GM13976 (cell line): ENCODE measurements at regions not wholly inside any gene's neighbourhood (a gene's known extent, or its start where the extent isn't known, plus 50 kb on each side); places are given as distances from the start of the nearest gene placed in this dataset.
"Not testable (repeated sequence)": the region's sequence is repeated elsewhere in the genome, so short reads cannot be mapped to it uniquely, and the experiment has no call there.

Experiments used
- DNase-seq: peaks from one replicate; pipeline ENCODE4 v3.0.0; 2012; ENCODE audit warnings: low spot score
- in situ Hi-C: fragments of 300-500 bp; cut with MboI; formaldehyde crosslinking; loops from one replicate; pipeline ENCODE4 v1.12.0; 2022; ENCODE audit warnings: low sequenced_read_pairs, mixed read lengths, inconsistent platforms; ENCODE audit not compliant: unreplicated experiment
- TF ChIP-seq, protein P1 (sequence below): IDR thresholded peaks from 2 replicates; pipeline ENCODE4 v1.5.1; 2012; ENCODE audit warnings: borderline replicate concordance, mild to moderate bottlenecking; ENCODE audit not compliant: insufficient read depth; ENCODE audit errors: extremely low read depth, missing control alignments, control extremely low read depth

DNA sequence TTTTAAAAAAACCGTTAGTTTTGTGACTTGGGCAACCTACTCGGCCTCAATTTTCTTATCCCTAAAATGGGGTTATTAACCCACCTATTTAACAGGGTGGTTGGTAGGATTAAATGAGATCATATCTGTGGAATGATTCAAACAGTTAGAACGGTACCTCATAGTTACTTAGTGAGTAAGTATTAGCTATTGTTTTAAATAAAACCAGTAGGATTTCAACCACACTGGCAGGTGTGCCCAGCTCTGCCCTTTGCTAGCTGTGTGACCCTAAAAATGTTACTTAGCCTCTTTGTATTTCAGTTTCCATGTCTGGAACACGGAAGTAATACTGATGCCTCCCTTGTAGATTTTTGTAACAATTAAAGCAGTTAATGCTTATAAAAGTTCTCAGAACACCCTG, 225.8 kb upstream of the SPRY1 start:
- in situ Hi-C loops: no loop called here
- TF ChIP-seq, protein P1, sequence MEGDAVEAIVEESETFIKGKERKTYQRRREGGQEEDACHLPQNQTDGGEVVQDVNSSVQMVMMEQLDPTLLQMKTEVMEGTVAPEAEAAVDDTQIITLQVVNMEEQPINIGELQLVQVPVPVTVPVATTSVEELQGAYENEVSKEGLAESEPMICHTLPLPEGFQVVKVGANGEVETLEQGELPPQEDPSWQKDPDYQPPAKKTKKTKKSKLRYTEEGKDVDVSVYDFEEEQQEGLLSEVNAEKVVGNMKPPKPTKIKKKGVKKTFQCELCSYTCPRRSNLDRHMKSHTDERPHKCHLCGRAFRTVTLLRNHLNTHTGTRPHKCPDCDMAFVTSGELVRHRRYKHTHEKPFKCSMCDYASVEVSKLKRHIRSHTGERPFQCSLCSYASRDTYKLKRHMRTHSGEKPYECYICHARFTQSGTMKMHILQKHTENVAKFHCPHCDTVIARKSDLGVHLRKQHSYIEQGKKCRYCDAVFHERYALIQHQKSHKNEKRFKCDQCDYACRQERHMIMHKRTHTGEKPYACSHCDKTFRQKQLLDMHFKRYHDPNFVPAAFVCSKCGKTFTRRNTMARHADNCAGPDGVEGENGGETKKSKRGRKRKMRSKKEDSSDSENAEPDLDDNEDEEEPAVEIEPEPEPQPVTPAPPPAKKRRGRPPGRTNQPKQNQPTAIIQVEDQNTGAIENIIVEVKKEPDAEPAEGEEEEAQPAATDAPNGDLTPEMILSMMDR: no peak
- DNase-seq: no peak

DNA sequence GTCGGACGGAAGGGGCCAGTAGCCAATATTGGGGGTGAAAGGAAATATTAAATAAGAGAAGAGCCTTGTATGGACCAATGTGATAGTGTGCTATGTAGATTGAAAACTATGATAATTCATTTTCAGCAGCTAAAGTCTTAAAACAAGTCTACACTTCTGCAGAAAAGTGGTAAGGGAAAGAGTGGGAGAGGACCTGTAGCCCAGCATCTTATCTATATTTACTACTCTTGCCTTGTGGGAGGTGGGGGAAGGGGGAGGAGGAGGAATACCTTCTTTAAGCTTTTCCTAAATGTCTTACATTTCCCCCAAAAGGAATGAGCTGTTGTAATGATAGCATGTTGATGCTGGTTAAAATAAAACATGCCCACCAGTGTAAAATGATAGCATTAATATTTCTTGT, 220.0 kb upstream of the SPRY1 start:
- TF ChIP-seq, protein P1: no peak
- no peak for DNase-seq
- in situ Hi-C loops: no loop called here

DNA sequence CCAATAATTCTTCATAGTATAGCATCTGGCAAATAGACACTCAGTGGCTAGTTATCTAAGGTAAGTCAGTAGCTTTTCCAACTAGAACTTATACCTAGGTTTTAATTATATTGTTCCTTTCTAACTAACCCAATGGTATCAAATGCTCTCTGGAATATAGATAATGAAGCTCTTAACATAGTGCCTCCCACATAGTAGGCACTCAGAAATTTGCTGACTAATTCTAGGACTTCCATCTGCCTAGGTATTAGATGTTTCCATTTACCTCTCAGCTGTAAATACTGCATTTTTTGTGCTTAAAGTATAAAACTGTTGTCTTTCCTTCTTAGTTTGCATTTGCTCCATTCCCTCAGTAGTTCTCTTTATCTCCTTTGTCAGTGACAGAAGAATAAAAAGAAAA, 214.3 kb upstream of the SPRY1 start:
- TF ChIP-seq, protein P1: no peak
- DNase-seq: no peak
- in situ Hi-C loops: no loop called here

DNA sequence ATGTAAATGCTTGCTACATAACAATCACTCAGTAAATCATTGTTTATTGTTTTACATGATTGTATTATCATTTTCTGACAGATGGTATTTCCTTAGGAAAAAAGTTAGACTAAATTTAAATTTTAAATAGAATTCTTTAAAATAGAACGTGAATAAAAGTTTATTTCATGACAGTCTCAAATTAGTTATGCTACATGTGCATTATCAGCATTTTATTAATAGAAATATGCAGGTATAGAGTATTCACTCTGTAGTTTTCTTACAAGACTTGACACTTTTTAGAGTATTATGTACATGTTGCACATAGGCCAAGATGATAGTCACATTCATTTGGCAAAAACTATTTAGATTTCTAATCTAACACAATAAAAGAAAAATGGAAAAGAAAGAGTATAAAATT, 213.3 kb upstream of the SPRY1 start:
- in situ Hi-C loops: no loop called here
- TF ChIP-seq, protein P1: no peak
- no peak for DNase-seq

DNA sequence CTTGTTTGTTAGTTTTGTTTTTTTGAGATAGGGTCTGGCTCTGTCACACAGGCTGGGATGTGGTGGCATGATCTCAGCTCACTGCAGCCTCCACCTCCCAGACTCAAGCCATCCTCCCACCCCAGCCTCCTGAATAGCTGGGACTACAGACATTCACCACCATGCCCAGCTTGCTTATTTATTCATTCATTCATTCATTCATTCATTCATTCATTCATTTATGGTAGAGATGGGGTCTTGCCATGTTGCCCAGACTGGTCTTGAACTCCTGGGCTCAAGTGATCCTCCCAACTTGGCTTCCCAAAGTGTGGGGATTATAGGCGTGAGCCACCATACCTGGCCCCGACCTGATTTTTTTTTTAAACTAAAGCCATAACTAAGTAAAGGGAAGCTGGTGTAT, 212.8 kb upstream of the SPRY1 start:
- DNase-seq, in situ Hi-C loops: not testable (repeated sequence)

DNA sequence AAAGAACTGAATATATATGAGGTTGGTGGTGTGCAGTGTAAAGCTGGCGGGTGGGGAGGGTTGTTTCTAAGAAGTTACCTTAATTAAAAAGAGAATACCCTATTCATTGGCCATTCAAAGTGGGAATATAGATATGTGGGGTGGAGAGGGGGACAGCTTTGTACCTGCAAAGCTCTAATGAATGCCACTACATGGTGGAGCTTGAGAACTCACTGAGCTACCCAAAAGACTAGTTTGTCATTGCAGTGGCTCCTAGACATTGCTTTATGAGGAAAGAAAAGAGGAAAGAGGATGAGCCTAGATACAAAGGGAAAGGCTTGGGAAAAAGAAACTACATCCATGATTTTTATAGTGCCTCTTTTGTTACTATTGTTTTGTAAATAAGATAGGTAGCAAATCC, 209.9 kb upstream of the SPRY1 start:
- in situ Hi-C loops: no loop called here
- TF ChIP-seq, protein P1: no peak
- DNase-seq: no peak

DNA sequence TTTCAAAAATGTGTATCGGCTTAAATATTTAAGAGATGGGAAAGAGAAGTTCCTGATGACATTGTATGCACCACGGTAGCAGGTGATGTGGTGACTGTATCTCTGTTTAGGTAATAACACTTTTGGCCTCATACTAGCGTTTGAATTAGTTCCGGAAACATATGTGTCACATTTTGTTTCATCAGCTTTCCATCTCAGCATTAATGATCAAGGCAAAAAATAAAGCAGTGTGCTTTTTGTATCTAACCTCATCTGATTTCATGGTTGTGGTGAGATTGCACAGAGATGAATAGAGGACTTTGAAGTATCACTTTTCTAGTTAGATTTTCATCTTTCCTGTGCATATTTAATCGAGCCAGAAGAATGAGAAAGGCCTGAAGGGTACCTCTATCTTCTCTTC, 206.4 kb upstream of the SPRY1 start:
- in situ Hi-C loops: no loop called here

More for the DNA sequence above, 206.4 kb upstream of the SPRY1 start:
- TF ChIP-seq, protein P1: no peak
- DNase-seq: no peak
